MCF 10A (cell line): ENCODE measurements at regions not wholly inside any gene's neighbourhood (a gene's known extent, or its start where the extent isn't known, plus 50 kb on each side); places are given as distances from the start of the nearest gene placed in this dataset.

ENCODE experiments used
- BruUV-seq: library from RNA; stranded (reverse); fragments of 400-500 nt; replicated peaks from 2 replicates; lab custom pipeline; 2021; lab: Mats Ljungman, UMichigan
- CTCF ChIA-PET: fragments of 300-600 bp; sonication (Branson Sonifier 250); formaldehyde crosslinking; extraction: SDS; loops from one replicate; lab custom pipeline; 2021; ENCODE audit warnings: antibody characterized with exemption, inconsistent platforms; lab: Yijun Ruan, JAX
- POLR2A ChIA-PET: fragments of 300-600, 350-650 bp; sonication (Branson Sonifier 250); formaldehyde crosslinking; extraction: SDS; loops from one replicate; lab custom pipeline; 2020; ENCODE audit warnings: antibody characterized with exemption, inconsistent platforms; lab: Yijun Ruan, JAX
- DNase-seq: peaks from one replicate; pipeline ENCODE4 v3.0.0-alpha.2; 2018; ENCODE audit not compliant: unreplicated experiment
- H3K27ac Mint-ChIP-seq: one replicate; pipeline ENCODE4 v1.8.0; 2022; ENCODE audit warnings: mild to moderate bottlenecking, low read depth, mixed read lengths; ENCODE audit not compliant: unreplicated experiment
- H3K27me3 Mint-ChIP-seq: one replicate; pipeline ENCODE4 v1.8.0; 2022; ENCODE audit warnings: mixed read lengths; ENCODE audit not compliant: insufficient read depth, unreplicated experiment
- H3K36me3 Mint-ChIP-seq: one replicate; pipeline ENCODE4 v1.8.0; 2022; ENCODE audit warnings: mild to moderate bottlenecking, moderate library complexity, mixed read lengths; ENCODE audit not compliant: insufficient read depth, unreplicated experiment
- H3K4me1 Mint-ChIP-seq: one replicate; pipeline ENCODE4 v1.8.0; 2022; ENCODE audit warnings: mixed read lengths; ENCODE audit not compliant: insufficient read depth, unreplicated experiment
- H3K4me3 Mint-ChIP-seq: one replicate; pipeline ENCODE4 v1.8.0; 2022; ENCODE audit warnings: mild to moderate bottlenecking, moderate library complexity, mixed read lengths; ENCODE audit not compliant: unreplicated experiment
- H3K9me3 Mint-ChIP-seq: one replicate; pipeline ENCODE4 v1.8.0; 2022; ENCODE audit warnings: mixed read lengths; ENCODE audit not compliant: unreplicated experiment
- intact Hi-C: fragments of 100-400 bp; cut with micrococcal nuclease; formaldehyde crosslinking; loops from 2 replicates; pipeline ENCODE4 v1.14.1; 2022
- TF ChIP-seq, protein P1 (sequence below): fragments of 200-600 bp; IDR thresholded peaks from one replicate; pipeline ENCODE4 v1.8.0; 2022; ENCODE audit warnings: antibody characterized with exemption, mild to moderate bottlenecking; ENCODE audit not compliant: unreplicated experiment

DNA sequence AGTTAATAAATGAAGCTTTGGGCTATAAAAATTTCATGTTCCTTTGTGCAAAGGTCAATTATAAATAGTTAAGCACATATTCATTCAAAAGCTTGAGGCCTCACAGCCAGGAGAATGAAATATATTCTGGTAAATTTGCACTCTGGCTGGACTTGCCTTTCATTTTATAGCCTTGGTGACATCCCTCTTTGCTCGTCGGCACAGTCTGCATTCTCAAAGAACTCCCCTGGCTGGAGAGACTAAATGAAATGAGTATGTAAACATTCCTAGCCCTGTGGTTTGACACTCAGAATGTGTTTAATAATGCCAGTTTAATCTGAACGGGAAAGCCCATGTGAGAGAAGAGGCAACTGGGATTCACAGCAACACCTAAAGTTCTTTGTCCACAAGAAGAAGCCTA is 285.6 kb downstream of the BRINP1 start:
- no peaks in the 10 kb centered on the region for H3K36me3 Mint-ChIP-seq
- H3K27me3 Mint-ChIP-seq, result no peaks in the 10 kb centered on the region
- ChIA-PET CTCF (no interaction called here), POLR2A (no interaction called here)
- no peak for DNase-seq
- peaks cover 39% of the 10 kb centered on the region for H3K9me3 Mint-ChIP-seq
- BruUV-seq, result no TSS peak
- TF ChIP-seq, protein P1, sequence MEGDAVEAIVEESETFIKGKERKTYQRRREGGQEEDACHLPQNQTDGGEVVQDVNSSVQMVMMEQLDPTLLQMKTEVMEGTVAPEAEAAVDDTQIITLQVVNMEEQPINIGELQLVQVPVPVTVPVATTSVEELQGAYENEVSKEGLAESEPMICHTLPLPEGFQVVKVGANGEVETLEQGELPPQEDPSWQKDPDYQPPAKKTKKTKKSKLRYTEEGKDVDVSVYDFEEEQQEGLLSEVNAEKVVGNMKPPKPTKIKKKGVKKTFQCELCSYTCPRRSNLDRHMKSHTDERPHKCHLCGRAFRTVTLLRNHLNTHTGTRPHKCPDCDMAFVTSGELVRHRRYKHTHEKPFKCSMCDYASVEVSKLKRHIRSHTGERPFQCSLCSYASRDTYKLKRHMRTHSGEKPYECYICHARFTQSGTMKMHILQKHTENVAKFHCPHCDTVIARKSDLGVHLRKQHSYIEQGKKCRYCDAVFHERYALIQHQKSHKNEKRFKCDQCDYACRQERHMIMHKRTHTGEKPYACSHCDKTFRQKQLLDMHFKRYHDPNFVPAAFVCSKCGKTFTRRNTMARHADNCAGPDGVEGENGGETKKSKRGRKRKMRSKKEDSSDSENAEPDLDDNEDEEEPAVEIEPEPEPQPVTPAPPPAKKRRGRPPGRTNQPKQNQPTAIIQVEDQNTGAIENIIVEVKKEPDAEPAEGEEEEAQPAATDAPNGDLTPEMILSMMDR, result no peak
- H3K27ac Mint-ChIP-seq, result no peak overlapping the region
- no peaks in the 10 kb centered on the region for H3K4me1 Mint-ChIP-seq
- intact Hi-C loops, result no loop called here
- H3K4me3 Mint-ChIP-seq, result no peak overlapping the region

DNA sequence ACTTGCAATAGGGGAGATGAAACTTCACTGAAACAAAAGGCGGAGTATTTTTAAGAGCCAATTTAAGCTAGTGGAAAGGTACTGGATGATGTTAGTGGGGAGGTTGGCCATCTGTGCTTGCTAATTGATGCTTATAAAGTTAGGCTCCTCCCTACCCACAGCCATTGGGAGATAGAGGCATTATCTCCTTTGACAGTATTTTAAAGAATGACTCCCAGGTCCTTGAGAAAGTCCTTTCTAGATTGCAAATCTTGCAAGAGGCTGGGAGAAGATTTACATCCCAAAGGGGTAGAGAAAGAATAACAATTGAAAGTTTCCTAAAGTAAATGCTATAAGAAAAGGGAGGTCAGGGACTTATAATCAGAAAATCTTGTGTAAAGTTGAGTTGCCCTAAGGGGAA is 282.6 kb downstream of the BRINP1 start:
- intact Hi-C loops, result no loop called here
- Mint-ChIP-seq H3K4me1 (no peaks in the 10 kb centered on the region), H3K4me3 (no peak overlapping the region), H3K27ac (no peak overlapping the region), H3K36me3 (no peaks in the 10 kb centered on the region), H3K27me3 (no peaks in the 10 kb centered on the region), H3K9me3 (peaks cover 39% of the 10 kb centered on the region)
- DNase-seq, result no peak
- BruUV-seq, result no TSS peak
- POLR2A ChIA-PET, result no interaction called here
- TF ChIP-seq, protein P1, result no peak
- CTCF ChIA-PET, result no interaction called here

GRCh38 chr9:119088002-119088547 is 281.2 kb downstream of the BRINP1 start:
- TF ChIP-seq, protein P1, result no peak
- CTCF ChIA-PET, result no interaction called here
- H3K27ac Mint-ChIP-seq, result no peak overlapping the region

GRCh38 chr9:119091074-119091473 is 278.2 kb downstream of the BRINP1 start:
- POLR2A ChIA-PET, result no interaction called here
- H3K9me3 Mint-ChIP-seq, result peaks cover 41% of the 10 kb centered on the region
- no peak overlapping the region for H3K27ac Mint-ChIP-seq
- H3K27me3 Mint-ChIP-seq, result no peaks in the 10 kb centered on the region
- CTCF ChIA-PET, result interaction anchor here (0.7 kb wide), 1 partner anchor 199 kb away, joined by 3 read pairs; no protein-coding TSS in a partner anchor
- no peaks in the 10 kb centered on the region for H3K36me3 Mint-ChIP-seq
- H3K4me1 Mint-ChIP-seq, result no peaks in the 10 kb centered on the region
- TF ChIP-seq, protein P1, result no peak
- no peak for DNase-seq
- no TSS peak for BruUV-seq
- intact Hi-C loops, result no loop called here
- no peak overlapping the region for H3K4me3 Mint-ChIP-seq

More at GRCh38 chr9:119088002-119088547, 281.2 kb downstream of the BRINP1 start:
- no peak overlapping the region for H3K4me3 Mint-ChIP-seq
- POLR2A ChIA-PET, result no interaction called here
- H3K4me1 Mint-ChIP-seq, result no peaks in the 10 kb centered on the region
- H3K9me3 Mint-ChIP-seq, result peaks cover 35% of the 10 kb centered on the region
- no peaks in the 10 kb centered on the region for H3K27me3 Mint-ChIP-seq
- BruUV-seq, result no TSS peak
- intact Hi-C loops, result no loop called here
- H3K36me3 Mint-ChIP-seq, result no peaks in the 10 kb centered on the region
- no peak for DNase-seq
